Dermis microvascular lymphatic vessel endothelial cell (primary cell): ENCODE measurements at regions not wholly inside any gene's neighbourhood (a gene's known extent, or its start where the extent isn't known, plus 50 kb on each side); places are given as distances from the start of the nearest gene placed in this dataset.

ENCODE experiments used
- DNase-seq, 2 donors: peaks; one replicate each; pipeline versions ENCODE4 v3.0.0 to v3.0.0-alpha.2; 2010; ENCODE audit warnings: low read depth in 2 of 2

DNA sequence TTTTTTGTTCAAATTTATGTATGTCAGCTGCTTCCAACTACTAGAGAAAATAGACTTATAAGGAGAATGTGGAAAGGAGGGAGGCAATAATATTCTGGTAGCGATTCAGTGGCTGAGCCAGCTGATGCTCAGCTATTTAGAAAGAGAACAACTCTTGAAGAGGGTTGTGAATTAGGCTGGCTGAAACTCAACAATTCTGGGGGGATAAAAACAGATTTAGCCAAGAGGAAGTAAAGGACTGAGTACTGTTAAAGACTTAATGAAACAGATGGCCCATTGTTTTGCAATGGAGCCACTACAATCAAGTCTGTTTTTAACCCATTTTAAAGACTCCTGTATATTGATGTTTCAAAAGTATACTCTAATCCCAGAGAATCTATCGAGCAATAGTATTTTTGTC is 1058.9 kb downstream of the C4orf33 start:
- no peak for DNase-seq

- DNase-seq = no peak
Measured at GRCh38 chr4:130163701-130164100, 1067.7 kb downstream of the C4orf33 start.

DNA sequence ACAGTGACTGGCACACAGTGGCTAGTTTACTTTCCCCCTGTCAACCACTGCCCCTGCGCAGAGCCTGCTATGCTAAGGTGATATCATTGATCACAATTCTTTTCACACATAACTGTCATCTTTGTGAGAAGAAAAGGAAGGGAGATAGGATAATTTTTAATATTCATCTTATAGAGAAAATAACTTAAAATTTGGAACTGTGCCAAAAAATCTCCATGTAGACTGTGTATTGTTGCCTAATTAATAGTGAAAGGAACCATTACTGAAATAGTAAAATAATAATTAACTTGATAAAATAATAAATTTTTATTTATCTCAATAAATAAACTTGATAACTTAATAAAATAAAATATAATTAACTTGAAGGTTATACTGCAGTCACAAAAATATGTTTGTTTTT is 1069.4 kb downstream of the C4orf33 start:
- no peak for DNase-seq

- DNase-seq = no peak
Measured at GRCh38 chr4:130172156-130172555, 1076.2 kb downstream of the C4orf33 start.

- DNase-seq = no peak
Measured at GRCh38 chr4:130178106-130178505, 1082.2 kb downstream of the C4orf33 start.

GRCh38 chr4:130183096-130183495 is 1087.1 kb downstream of the C4orf33 start:
- no peak for DNase-seq

GRCh38 chr4:130183766-130184165 is 1087.8 kb downstream of the C4orf33 start:
- no peak for DNase-seq

- no peak for DNase-seq
Measured at GRCh38 chr4:130185123-130185522, 1089.2 kb downstream of the C4orf33 start.

- DNase-seq = no peak
Measured at GRCh38 chr4:130186931-130187330, 1091.0 kb downstream of the C4orf33 start.

- no peak for DNase-seq
Measured at GRCh38 chr4:130187587-130187986, 1091.6 kb downstream of the C4orf33 start.

- DNase-seq = no peak
Measured at GRCh38 chr4:130192787-130193186, 1096.8 kb downstream of the C4orf33 start.

- no peak for DNase-seq
Measured at GRCh38 chr4:130197946-130198345, 1102.0 kb downstream of the C4orf33 start.

DNA sequence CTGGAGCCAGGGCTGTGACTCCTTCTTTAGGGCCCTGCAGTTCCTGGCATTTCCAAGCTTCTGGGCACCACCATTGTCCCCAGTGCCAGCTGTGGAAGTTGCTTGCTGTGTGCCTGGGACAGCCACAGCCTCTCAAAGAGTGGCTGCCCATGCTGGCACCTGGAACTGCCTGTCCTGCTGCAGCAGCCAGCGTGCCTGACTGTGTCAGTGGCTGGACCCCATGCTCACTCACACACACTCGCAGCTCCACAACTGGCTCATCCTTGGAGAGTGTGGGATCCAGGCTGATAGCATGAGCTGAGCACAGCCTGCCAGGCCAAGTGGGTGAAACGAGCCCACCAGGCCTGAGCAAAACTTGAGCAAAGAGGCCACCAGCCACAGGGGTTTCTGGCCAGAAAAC is 1107.6 kb downstream of the C4orf33 start:
- no peak for DNase-seq

- no peak for DNase-seq
Measured at GRCh38 chr4:130210864-130211263, 1114.9 kb downstream of the C4orf33 start.

- no peak for DNase-seq
Measured at GRCh38 chr4:130214268-130214667, 1118.3 kb downstream of the C4orf33 start.

- DNase-seq = no peak
Measured at GRCh38 chr4:130233377-130234047, 1137.6 kb downstream of the C4orf33 start.

DNA sequence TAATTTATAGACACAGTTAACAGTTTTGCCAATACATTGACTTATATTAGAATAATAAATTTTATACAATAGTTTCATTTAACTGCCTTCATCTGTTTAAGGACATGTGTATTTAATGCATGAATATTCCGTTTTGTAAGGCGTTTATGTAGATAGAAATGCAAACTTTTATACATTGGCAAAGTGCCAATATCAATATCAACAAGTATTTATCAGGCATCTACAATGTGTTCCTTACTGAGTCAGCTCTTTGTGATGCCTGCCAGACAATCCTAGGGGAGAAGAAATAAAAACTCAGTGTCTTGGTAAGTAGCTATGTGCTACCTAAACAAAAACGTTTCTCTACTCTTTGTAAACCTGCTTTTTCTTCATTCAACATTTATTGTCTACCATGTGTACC is 1142.2 kb downstream of the C4orf33 start:
- no peak for DNase-seq

GRCh38 chr4:130249002-130249401 is 1153.0 kb downstream of the C4orf33 start:
- DNase-seq = no peak

DNA sequence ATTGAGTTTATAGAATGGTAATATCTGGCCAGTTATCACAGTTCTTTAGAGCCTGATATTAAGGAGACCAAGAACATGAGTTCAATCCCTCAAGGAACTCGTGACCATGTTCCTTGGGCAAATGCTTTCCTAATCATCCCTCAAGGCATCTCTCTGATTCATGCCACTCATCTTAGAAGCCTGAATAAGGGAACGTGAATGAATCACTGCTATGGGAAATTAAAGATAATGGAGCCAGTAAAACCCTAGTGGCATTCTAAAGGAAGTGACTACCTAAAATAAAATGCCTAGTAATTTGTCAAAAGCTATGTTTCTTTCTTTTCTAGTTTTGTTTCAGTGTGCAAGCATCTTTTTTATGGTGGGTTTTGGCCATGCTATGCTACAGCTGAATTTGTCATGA is 1161.3 kb downstream of the C4orf33 start:
- no peak for DNase-seq

- DNase-seq = no peak
Measured at GRCh38 chr4:130266814-130267213, 1170.9 kb downstream of the C4orf33 start.

GRCh38 chr4:130288576-130288975 is 1192.6 kb downstream of the C4orf33 start:
- DNase-seq = no peak

DNA sequence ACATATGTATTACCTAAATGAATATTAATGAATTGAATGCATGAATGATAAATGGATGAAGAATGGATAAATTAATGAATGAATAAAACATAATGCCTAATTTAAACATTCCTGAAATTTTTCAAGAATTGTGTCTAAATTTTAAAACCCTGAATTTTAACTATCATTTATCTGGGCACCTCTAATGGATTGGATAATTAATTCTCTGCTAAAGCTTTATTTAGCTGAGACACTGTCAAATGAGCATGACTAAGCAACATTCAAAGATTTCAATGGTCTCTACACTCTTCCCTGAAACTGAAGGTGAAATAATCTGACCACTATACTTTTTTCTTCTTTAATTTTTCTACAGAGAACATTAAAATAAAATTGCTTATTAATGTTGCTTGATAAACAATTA is 1197.7 kb downstream of the C4orf33 start:
- DNase-seq = no peak

DNA sequence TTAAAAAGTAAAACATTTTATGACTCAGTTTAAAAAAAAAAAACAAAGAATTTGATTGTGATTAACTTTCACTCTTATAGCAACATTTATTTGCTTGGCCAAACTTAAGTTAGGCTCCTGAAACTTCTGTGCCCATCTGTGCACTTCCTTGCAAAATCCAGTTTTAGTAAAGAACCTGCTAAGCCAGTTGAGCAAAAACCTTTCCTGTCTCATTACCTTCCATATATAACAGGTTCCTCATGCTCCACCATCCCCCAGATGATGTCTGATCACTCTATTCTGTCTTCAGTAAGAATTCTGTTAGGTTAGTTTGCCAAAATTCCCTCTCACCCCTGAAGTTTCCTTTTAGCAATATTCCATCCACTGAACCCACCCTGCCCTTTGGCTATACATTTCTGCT is 1200.5 kb downstream of the C4orf33 start:
- no peak for DNase-seq

DNA sequence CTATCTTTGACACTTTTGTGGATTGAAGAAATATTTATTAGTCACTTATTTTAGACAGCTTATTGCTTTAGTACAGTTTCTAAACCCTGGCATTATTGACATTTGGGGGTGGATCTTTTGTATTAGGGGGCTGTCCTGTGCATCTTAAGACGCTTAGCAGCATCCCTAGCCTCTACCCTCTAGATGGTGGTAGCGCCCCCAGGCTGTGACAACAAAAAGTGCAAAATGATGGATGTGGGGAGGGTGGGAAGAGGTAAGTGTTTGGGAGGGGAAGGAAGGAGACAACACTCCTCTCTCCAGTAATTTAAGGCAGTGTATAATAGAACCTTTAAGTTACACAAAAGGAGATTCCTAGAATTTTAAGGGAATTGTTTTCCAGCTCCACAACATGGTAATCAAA is 1210.6 kb downstream of the C4orf33 start:
- no peak for DNase-seq
